ENCODE measurements at regions not wholly inside any gene's neighbourhood (a gene's known extent, or its start where the extent isn't known, plus 50 kb on each side); places are given as distances from the start of the nearest gene placed in this dataset.

GRCh38 chr4:182066037-182066436 is 177.2 kb upstream of the TENM3 start:
- no peak for DNase-seq (ENCODE audit: low read depth in 1 of 2, low spot score in 1 of 2)
- Histone ChIP-seq H3K27ac (replicated peaks) (no peak overlapping the region), H3K4me3 (replicated peaks; ENCODE audit: insufficient read depth, low read length) (no peak overlapping the region), H3K27me3 (ENCODE audit: insufficient read depth, poor library complexity, severe bottlenecking) (no peaks in the 10 kb centered on the region)
- TF ChIP-seq POLR2AphosphoS5 (IDR thresholded peaks at IDR 0.05; ENCODE audit: low read depth): no peak
- TF ChIP-seq CTCF (IDR thresholded peaks at IDR 0.05; ENCODE audit: insufficient read depth, low read length): no peak
- TF ChIP-seq GABPA (IDR thresholded peaks at IDR 0.05; ENCODE audit: low read depth): no peak
- TF ChIP-seq REST (IDR thresholded peaks at IDR 0.05; ENCODE audit: insufficient replicate concordance, low read depth): no peak
- TF ChIP-seq SPI1 (IDR thresholded peaks at IDR 0.05; ENCODE audit: borderline replicate concordance, low read depth): no peak

GRCh38 chr4:182067828-182068227 is 175.4 kb upstream of the TENM3 start:
- no peak overlapping the region for H3K27ac ChIP-seq (replicated peaks)
- no peak overlapping the region for H3K4me3 ChIP-seq (replicated peaks; ENCODE audit: insufficient read depth, low read length)
- H3K27me3 ChIP-seq (ENCODE audit: insufficient read depth, poor library complexity, severe bottlenecking): no peaks in the 10 kb centered on the region
- TF ChIP-seq SPI1 (IDR thresholded peaks at IDR 0.05; ENCODE audit: borderline replicate concordance, low read depth) (no peak), GABPA (IDR thresholded peaks at IDR 0.05; ENCODE audit: low read depth) (no peak), REST (IDR thresholded peaks at IDR 0.05; ENCODE audit: insufficient replicate concordance, low read depth) (no peak), POLR2AphosphoS5 (IDR thresholded peaks at IDR 0.05; ENCODE audit: low read depth) (no peak), CTCF (IDR thresholded peaks at IDR 0.05; ENCODE audit: insufficient read depth, low read length) (no peak)
- DNase-seq (ENCODE audit: low read depth in 1 of 2, low spot score in 1 of 2): no peak

GRCh38 chr4:182068920-182069319 is 174.3 kb upstream of the TENM3 start:
- no peaks in the 10 kb centered on the region for H3K27me3 ChIP-seq (ENCODE audit: insufficient read depth, poor library complexity, severe bottlenecking)
- no peak overlapping the region for H3K4me3 ChIP-seq (replicated peaks; ENCODE audit: insufficient read depth, low read length)
- DNase-seq (ENCODE audit: low read depth in 1 of 2, low spot score in 1 of 2): no peak
- H3K27ac ChIP-seq (replicated peaks): no peak overlapping the region
- TF ChIP-seq POLR2AphosphoS5 (IDR thresholded peaks at IDR 0.05; ENCODE audit: low read depth) (no peak), GABPA (IDR thresholded peaks at IDR 0.05; ENCODE audit: low read depth) (no peak), CTCF (IDR thresholded peaks at IDR 0.05; ENCODE audit: insufficient read depth, low read length) (no peak), REST (IDR thresholded peaks at IDR 0.05; ENCODE audit: insufficient replicate concordance, low read depth) (no peak), SPI1 (IDR thresholded peaks at IDR 0.05; ENCODE audit: borderline replicate concordance, low read depth) (no peak)

Measured in HL-60 (cell line).